NCI-H2196 (cell line): ENCODE measurements at regions not wholly inside any gene's neighbourhood (a gene's known extent, or its start where the extent isn't known, plus 50 kb on each side); places are given as distances from the start of the nearest gene placed in this dataset.

Experiments used
- DNase-seq: peaks from one replicate; lab custom pipeline; 2025; ENCODE audit not compliant: unreplicated experiment; lab: John Stamatoyannopoulos, UW

GRCh38 chr5:158413122-158413680 is 554.3 kb upstream of the CLINT1 start:
- DNase-seq: no peak

- no peak for DNase-seq
Observed at GRCh38 chr5:158410976-158411375, 552.0 kb upstream of the CLINT1 start.

- DNase-seq: no peak
Observed at GRCh38 chr5:158409507-158409906, 550.6 kb upstream of the CLINT1 start.

GRCh38 chr5:158407824-158408195 is 548.9 kb upstream of the CLINT1 start:
- DNase-seq: no peak

GRCh38 chr5:158406884-158407823 is 548.2 kb upstream of the CLINT1 start:
- DNase-seq: no peak

GRCh38 chr5:158398360-158399201 is 539.6 kb upstream of the CLINT1 start:
- DNase-seq: no peak

GRCh38 chr5:158397278-158397677 is 538.3 kb upstream of the CLINT1 start:
- DNase-seq: no peak

GRCh38 chr5:158394102-158394501 is 535.2 kb upstream of the CLINT1 start:
- no peak for DNase-seq

- DNase-seq: no peak
Observed at GRCh38 chr5:158393457-158393856, 534.5 kb upstream of the CLINT1 start.

- DNase-seq: no peak
Observed at GRCh38 chr5:158392753-158393152, 533.8 kb upstream of the CLINT1 start.

GRCh38 chr5:158390577-158390976 is 531.6 kb upstream of the CLINT1 start:
- DNase-seq: no peak

- no peak for DNase-seq
Observed at GRCh38 chr5:158389786-158390185, 530.8 kb upstream of the CLINT1 start.

- no peak for DNase-seq
Observed at GRCh38 chr5:158388021-158388420, 529.1 kb upstream of the CLINT1 start.

GRCh38 chr5:158387499-158387898 is 528.6 kb upstream of the CLINT1 start:
- DNase-seq: no peak

GRCh38 chr5:158385982-158386381 is 527.0 kb upstream of the CLINT1 start:
- no peak for DNase-seq

- no peak for DNase-seq
Observed at GRCh38 chr5:158384535-158385481, 525.9 kb upstream of the CLINT1 start.

GRCh38 chr5:158383486-158383885 is 524.5 kb upstream of the CLINT1 start:
- no peak for DNase-seq

GRCh38 chr5:158382473-158382872 is 523.5 kb upstream of the CLINT1 start:
- DNase-seq: no peak

- no peak for DNase-seq
Observed at GRCh38 chr5:158381614-158382160, 522.7 kb upstream of the CLINT1 start.

- no peak for DNase-seq
Observed at GRCh38 chr5:158380661-158381060, 521.7 kb upstream of the CLINT1 start.
